Gastrocnemius medialis (tissue), 4 donors: ENCODE measurements at regions not wholly inside any gene's neighbourhood (a gene's known extent, or its start where the extent isn't known, plus 50 kb on each side); places are given as distances from the start of the nearest gene placed in this dataset.

ENCODE experiments used
- CTCF ChIP-seq, 5 experiments: fragments of 450-650 bp in 3 of 5; fragments of 200-600 bp in 2 of 5; sonication (generic) in 2 of 5; IDR thresholded peaks in 4 of 5; conservative IDR thresholded peaks in 1 of 5; 1 replicate in 4 of 5; 2 replicates in 1 of 5; pipeline ENCODE4 v1.5.1; 2016 to 2019; ENCODE audit warnings: antibody characterized with exemption in 5 of 5, mild to moderate bottlenecking in 3 of 5, moderate library complexity in 3 of 5
- POLR2A ChIP-seq, 2 donors: fragments of 450-650 bp; IDR thresholded peaks; one replicate each; pipeline ENCODE4 v1.6.1; 2017; ENCODE audit warnings: antibody characterized with exemption in 2 of 2, mild to moderate bottlenecking in 2 of 2, moderate library complexity in 2 of 2

- TF ChIP-seq CTCF (IDR thresholded peaks at IDR 0.05 in 4 of 5, conservative IDR thresholded peaks at IDR 0.05 in 1 of 5) (no peak), POLR2A (IDR thresholded peaks at IDR 0.05) (no peak)
Measured at GRCh38 chr3:182007441-182007840, 295.7 kb downstream of the SOX2 start.
